ENCODE measurements at regions not wholly inside any gene's neighbourhood (a gene's known extent, or its start where the extent isn't known, plus 50 kb on each side); places are given as distances from the start of the nearest gene placed in this dataset.

- H3K4me3 ChIP-seq (ENCODE audit: low read length): no peak overlapping the region
- DNase-seq (ENCODE audit: low read depth, low spot score): no peak
These were observed 911.6 kb upstream of the EEF2KMT start for GRCh38 chr16:6009151-6009550.

GRCh38 chr16:6008670-6009069 lies 911.1 kb upstream of the EEF2KMT start:
- no peak overlapping the region for H3K4me3 ChIP-seq (ENCODE audit: low read length)
- no peak for DNase-seq (ENCODE audit: low read depth, low spot score)

- DNase-seq (ENCODE audit: low read depth, low spot score): no peak
- H3K4me3 ChIP-seq (ENCODE audit: low read length): no peak overlapping the region
These were observed 895.8 kb upstream of the EEF2KMT start for GRCh38 chr16:5993356-5993755.

GRCh38 chr16:5982979-5983378 lies 885.4 kb upstream of the EEF2KMT start:
- DNase-seq (ENCODE audit: low read depth, low spot score): no peak
- no peak overlapping the region for H3K4me3 ChIP-seq (ENCODE audit: low read length)

- DNase-seq (ENCODE audit: low read depth, low spot score): no peak
These were observed 882.4 kb upstream of the EEF2KMT start for GRCh38 chr16:5979905-5980550.

GRCh38 chr16:5977329-5977728 lies 879.7 kb upstream of the EEF2KMT start:
- no peak for DNase-seq (ENCODE audit: low read depth, low spot score)
- H3K4me3 ChIP-seq (ENCODE audit: low read length): no peak overlapping the region

More at GRCh38 chr16:5979905-5980550, 882.4 kb upstream of the EEF2KMT start:
- H3K4me3 ChIP-seq (ENCODE audit: low read length): no peak overlapping the region

- H3K4me3 ChIP-seq (ENCODE audit: low read length): no peak overlapping the region
- DNase-seq (ENCODE audit: low read depth, low spot score): no peak
These were observed 875.2 kb upstream of the EEF2KMT start for GRCh38 chr16:5972747-5973146.

- no peak for DNase-seq (ENCODE audit: low read depth, low spot score)
- H3K4me3 ChIP-seq (ENCODE audit: low read length): no peak overlapping the region
These were observed 874.3 kb upstream of the EEF2KMT start for GRCh38 chr16:5971924-5972323.

- DNase-seq (ENCODE audit: low read depth, low spot score): no peak
These were observed 873.5 kb upstream of the EEF2KMT start for GRCh38 chr16:5971106-5971505.

GRCh38 chr16:5966004-5966403 lies 868.4 kb upstream of the EEF2KMT start:
- DNase-seq (ENCODE audit: low read depth, low spot score): no peak
- no peak overlapping the region for H3K4me3 ChIP-seq (ENCODE audit: low read length)

More at GRCh38 chr16:5971106-5971505, 873.5 kb upstream of the EEF2KMT start:
- H3K4me3 ChIP-seq (ENCODE audit: low read length): no peak overlapping the region

GRCh38 chr16:5965321-5965720 lies 867.7 kb upstream of the EEF2KMT start:
- no peak for DNase-seq (ENCODE audit: low read depth, low spot score)
- no peak overlapping the region for H3K4me3 ChIP-seq (ENCODE audit: low read length)

- no peak for DNase-seq (ENCODE audit: low read depth, low spot score)
These were observed 853.9 kb upstream of the EEF2KMT start for GRCh38 chr16:5951486-5951885.

GRCh38 chr16:5944971-5945370 lies 847.4 kb upstream of the EEF2KMT start:
- no peak for DNase-seq (ENCODE audit: low read depth, low spot score)
- no peak overlapping the region for H3K4me3 ChIP-seq (ENCODE audit: low read length)

More at GRCh38 chr16:5951486-5951885, 853.9 kb upstream of the EEF2KMT start:
- H3K4me3 ChIP-seq (ENCODE audit: low read length): no peak overlapping the region

- DNase-seq (ENCODE audit: low read depth, low spot score): no peak
- H3K4me3 ChIP-seq (ENCODE audit: low read length): no peak overlapping the region
These were observed 841.0 kb upstream of the EEF2KMT start for GRCh38 chr16:5938607-5939006.

GRCh38 chr16:5932906-5933305 lies 835.3 kb upstream of the EEF2KMT start:
- no peak for DNase-seq (ENCODE audit: low read depth, low spot score)
- H3K4me3 ChIP-seq (ENCODE audit: low read length): no peak overlapping the region

- DNase-seq (ENCODE audit: low read depth, low spot score): no peak
- H3K4me3 ChIP-seq (ENCODE audit: low read length): no peak overlapping the region
These were observed 831.0 kb upstream of the EEF2KMT start for GRCh38 chr16:5928476-5929065.

- no peak for DNase-seq (ENCODE audit: low read depth, low spot score)
- no peak overlapping the region for H3K4me3 ChIP-seq (ENCODE audit: low read length)
These were observed 828.3 kb upstream of the EEF2KMT start for GRCh38 chr16:5925850-5926249.

- DNase-seq (ENCODE audit: low read depth, low spot score): no peak
- H3K4me3 ChIP-seq (ENCODE audit: low read length): no peak overlapping the region
These were observed 825.1 kb upstream of the EEF2KMT start for GRCh38 chr16:5922686-5923085.

GRCh38 chr16:5918567-5919130 lies 821.1 kb upstream of the EEF2KMT start:
- DNase-seq (ENCODE audit: low read depth, low spot score): no peak
- H3K4me3 ChIP-seq (ENCODE audit: low read length): no peak overlapping the region

- no peak overlapping the region for H3K4me3 ChIP-seq (ENCODE audit: low read length)
- no peak for DNase-seq (ENCODE audit: low read depth, low spot score)
These were observed 820.0 kb upstream of the EEF2KMT start for GRCh38 chr16:5917436-5918195.

All from Jurkat, Clone E6-1 (cell line).